ENCODE measurements at regions not wholly inside any gene's neighbourhood (a gene's known extent, or its start where the extent isn't known, plus 50 kb on each side); places are given as distances from the start of the nearest gene placed in this dataset.

GRCh38 chr5:60417500-60418181 is 282.3 kb downstream of the DEPDC1B start:
- TF ChIP-seq EZH2 (IDR thresholded peaks at IDR 0.05; ENCODE audit: borderline replicate concordance), result no peak

GRCh38 chr5:60415443-60415842 is 284.5 kb downstream of the DEPDC1B start:
- H3K27me3 ChIP-seq, result no peaks in the 10 kb centered on the region
- H3K27ac ChIP-seq, result no peak overlapping the region
- DNase-seq (ENCODE audit: low spot score), result no peak
- H3K4me3 ChIP-seq, result no peak overlapping the region
- no peaks in the 10 kb centered on the region for H3K79me2 ChIP-seq
- H3K4me2 ChIP-seq, result no peak overlapping the region
- no peaks in the 10 kb centered on the region for H3K4me1 ChIP-seq (ENCODE audit: insufficient read depth)
- no peaks in the 10 kb centered on the region for H3K9me2 ChIP-seq (replicated peaks; ENCODE audit: insufficient read depth)
- H3K9me3 ChIP-seq (ENCODE audit: low read depth), result no peaks in the 10 kb centered on the region
- no peaks in the 10 kb centered on the region for H4K20me1 ChIP-seq (ENCODE audit: insufficient read depth, poor library complexity, severe bottlenecking)
- no peak for TF ChIP-seq CTCF (IDR thresholded peaks at IDR 0.05; ENCODE audit: poor library complexity)
- TF ChIP-seq EZH2 (IDR thresholded peaks at IDR 0.05; ENCODE audit: borderline replicate concordance), result no peak
- no peak for TF ChIP-seq EZH2phosphoT487 (IDR thresholded peaks at IDR 0.05; ENCODE audit: low read depth, severe bottlenecking, unreplicated experiment)
- no peaks in the 10 kb centered on the region for H3K36me3 ChIP-seq (replicated peaks; ENCODE audit: insufficient read depth, low read depth)
- WGBS (ENCODE audit: low lambda C conversion rate, missing lambda C conversion rate), result 94% methylated on average over 23 of the region's 23 CpGs
- no peak overlapping the region for H2AFZ ChIP-seq

More at GRCh38 chr5:60417500-60418181, 282.3 kb downstream of the DEPDC1B start:
- no peaks in the 10 kb centered on the region for H3K36me3 ChIP-seq (replicated peaks; ENCODE audit: insufficient read depth, low read depth)
- no peak overlapping the region for H3K4me2 ChIP-seq
- no peak overlapping the region for H3K4me3 ChIP-seq
- no peak overlapping the region for H3K27ac ChIP-seq
- H3K4me1 ChIP-seq (ENCODE audit: insufficient read depth), result no peaks in the 10 kb centered on the region
- no peaks in the 10 kb centered on the region for H3K27me3 ChIP-seq
- H2AFZ ChIP-seq, result no peak overlapping the region
- WGBS (ENCODE audit: low lambda C conversion rate, missing lambda C conversion rate), result 62% methylated on average over 3 of the region's 3 CpGs
- H3K9me2 ChIP-seq (replicated peaks; ENCODE audit: insufficient read depth), result no peaks in the 10 kb centered on the region
- DNase-seq (ENCODE audit: low spot score), result no peak
- H3K9me3 ChIP-seq (ENCODE audit: low read depth), result no peaks in the 10 kb centered on the region
- no peaks in the 10 kb centered on the region for H3K79me2 ChIP-seq
- no peaks in the 10 kb centered on the region for H4K20me1 ChIP-seq (ENCODE audit: insufficient read depth, poor library complexity, severe bottlenecking)

GRCh38 chr5:60410427-60410826 is 289.5 kb downstream of the DEPDC1B start:
- Histone ChIP-seq H2AFZ (no peak overlapping the region), H3K4me1 (ENCODE audit: insufficient read depth) (no peaks in the 10 kb centered on the region), H4K20me1 (ENCODE audit: insufficient read depth, poor library complexity, severe bottlenecking) (no peaks in the 10 kb centered on the region), H3K27me3 (no peaks in the 10 kb centered on the region), H3K9me2 (replicated peaks; ENCODE audit: insufficient read depth) (no peaks in the 10 kb centered on the region), H3K4me2 (no peak overlapping the region), H3K27ac (no peak overlapping the region), H3K79me2 (no peaks in the 10 kb centered on the region), H3K4me3 (no peak overlapping the region), H3K9me3 (ENCODE audit: low read depth) (no peaks in the 10 kb centered on the region), H3K36me3 (replicated peaks; ENCODE audit: insufficient read depth, low read depth) (no peaks in the 10 kb centered on the region)
- DNase-seq (ENCODE audit: low spot score), result no peak
- WGBS (ENCODE audit: low lambda C conversion rate, missing lambda C conversion rate), result 88% methylated on average over 1 of the region's 1 CpG
- TF ChIP-seq EZH2 (IDR thresholded peaks at IDR 0.05; ENCODE audit: borderline replicate concordance) (no peak), EZH2phosphoT487 (IDR thresholded peaks at IDR 0.05; ENCODE audit: low read depth, severe bottlenecking, unreplicated experiment) (no peak), CTCF (IDR thresholded peaks at IDR 0.05; ENCODE audit: poor library complexity) (no peak)

- Histone ChIP-seq H3K4me2 (no peak overlapping the region), H3K79me2 (no peaks in the 10 kb centered on the region), H4K20me1 (ENCODE audit: insufficient read depth, poor library complexity, severe bottlenecking) (no peaks in the 10 kb centered on the region), H3K9me2 (replicated peaks; ENCODE audit: insufficient read depth) (no peaks in the 10 kb centered on the region), H3K36me3 (replicated peaks; ENCODE audit: insufficient read depth, low read depth) (no peaks in the 10 kb centered on the region), H3K27me3 (no peaks in the 10 kb centered on the region), H3K4me1 (ENCODE audit: insufficient read depth) (no peaks in the 10 kb centered on the region), H3K4me3 (no peak overlapping the region), H3K27ac (no peak overlapping the region), H3K9me3 (ENCODE audit: low read depth) (no peaks in the 10 kb centered on the region), H2AFZ (no peak overlapping the region)
- 81% methylated on average over 1 of the region's 1 CpG for WGBS (ENCODE audit: low lambda C conversion rate, missing lambda C conversion rate)
- DNase-seq (ENCODE audit: low spot score), result no peak
- TF ChIP-seq CTCF (IDR thresholded peaks at IDR 0.05; ENCODE audit: poor library complexity), result no peak
- no peak for TF ChIP-seq EZH2 (IDR thresholded peaks at IDR 0.05; ENCODE audit: borderline replicate concordance)
- TF ChIP-seq EZH2phosphoT487 (IDR thresholded peaks at IDR 0.05; ENCODE audit: low read depth, severe bottlenecking, unreplicated experiment), result no peak
These were observed 295.8 kb downstream of the DEPDC1B start for GRCh38 chr5:60404171-60404570.
